B cell (primary cell): ENCODE measurements at regions not wholly inside any gene's neighbourhood (a gene's known extent, or its start where the extent isn't known, plus 50 kb on each side); places are given as distances from the start of the nearest gene placed in this dataset.

ENCODE experiments used
- ATAC-seq: fragments of 200-7000 bp; cut with Tn5 transposase; one replicate; pipeline ENCODE4 v1.10.0; 2021; ENCODE audit warnings: low read depth, mild to moderate bottlenecking, moderate number of reproducible peaks, moderate library complexity
- CTCF ChIA-PET: fragments of 350-600 bp; sonication (Branson Sonifier 250); formaldehyde crosslinking; loops from one replicate; lab custom pipeline; 2021; ENCODE audit warnings: antibody characterized with exemption, inconsistent platforms; lab: Charles Lee
- POLR2A ChIA-PET: fragments of 350-600 bp; sonication (Branson Sonifier 250); formaldehyde crosslinking; loops from one replicate; lab custom pipeline; 2021; ENCODE audit warnings: antibody characterized with exemption; lab: Charles Lee
- DNase-seq: peaks from one replicate; pipeline ENCODE4 v3.0.0; 2013
- H2AFZ ChIP-seq: 2 replicates; pipeline ENCODE4 v1.6.1; 2012; ENCODE audit warnings: mild to moderate bottlenecking, low read depth, low read length; ENCODE audit not compliant: insufficient read depth, poor library complexity, severe bottlenecking
- H3K27ac ChIP-seq, 2 donors: 1 replicate in 1 of 2; 2 replicates in 1 of 2; pipeline ENCODE4 v1.5.1; 2012 to 2013; ENCODE audit warnings: low read length in 2 of 2, mild to moderate bottlenecking in 2 of 2, moderate library complexity in 1 of 2
- H3K27me3 ChIP-seq, 4 experiments: fragments of 200-600 bp in 1 of 4; sonication (generic) in 1 of 4; replicated peaks in 1 of 4; 1 replicate in 2 of 4; 2 replicates in 2 of 4; pipeline versions ENCODE4 v1.6.1 to v1.7.0; 2013 to 2016; ENCODE audit warnings: low read length in 3 of 4, mild to moderate bottlenecking in 2 of 4, mixed read lengths in 1 of 4, moderate library complexity in 1 of 4; ENCODE audit not compliant: insufficient read depth in 4 of 4, control insufficient read depth in 3 of 4; ENCODE audit errors: control extremely low read depth in 1 of 4
- H3K36me3 ChIP-seq, 2 experiments: replicated peaks in 1 of 2; 1 replicate in 1 of 2; 2 replicates in 1 of 2; pipeline versions ENCODE4 v1.6.1 to v1.7.1; 2013; ENCODE audit warnings: low read length in 1 of 2; ENCODE audit not compliant: insufficient read depth in 2 of 2, control insufficient read depth in 1 of 2; ENCODE audit errors: control extremely low read depth in 1 of 2, extremely low read depth in 1 of 2
- H3K4me1 ChIP-seq, 2 donors: fragments of 200-600 bp in 1 of 2; sonication (generic) in 1 of 2; 1 replicate in 1 of 2; 2 replicates in 1 of 2; pipeline versions ENCODE4 v1.5.1 to v1.6.1; 2013 to 2017; ENCODE audit warnings: low read length in 2 of 2; ENCODE audit not compliant: control insufficient read depth in 2 of 2, insufficient read depth in 2 of 2
- H3K4me2 ChIP-seq: replicated peaks from 2 replicates; pipeline ENCODE3; 2012; ENCODE audit warnings: mild to moderate bottlenecking, low read depth, low read length; ENCODE audit not compliant: poor library complexity, severe bottlenecking
- H3K4me3 ChIP-seq, 5 experiments: fragments of 200-600 bp in 1 of 5; sonication (generic) in 1 of 5; 1 replicate in 3 of 5; 2 replicates in 2 of 5; pipeline versions ENCODE4 v1.5.1 to v1.7.0; 2011 to 2016; ENCODE audit warnings: low read length in 4 of 5, mild to moderate bottlenecking in 4 of 5, low read depth in 2 of 5, control low read depth in 1 of 5, moderate library complexity in 1 of 5; ENCODE audit not compliant: insufficient read depth in 1 of 5; ENCODE audit errors: control extremely low read depth in 1 of 5, extremely low read depth in 1 of 5
- H3K79me2 ChIP-seq: fragments of 200-600 bp; sonication (generic); one replicate; pipeline ENCODE4 v1.6.0; 2016; ENCODE audit warnings: low read length; ENCODE audit not compliant: control insufficient read depth, insufficient read depth
- H3K9ac ChIP-seq: fragments of 200-600 bp; sonication (generic); 2 replicates; pipeline ENCODE4 v1.6.1; 2017; ENCODE audit warnings: mild to moderate bottlenecking, low read length, moderate library complexity
- H3K9me3 ChIP-seq, 3 donors: one replicate each; pipeline versions ENCODE4 v1.6.1 to v1.7.1; 2013; ENCODE audit warnings: low read length in 2 of 3; ENCODE audit not compliant: control insufficient read depth in 2 of 3, insufficient read depth in 1 of 3; ENCODE audit errors: control extremely low read depth in 1 of 3
- H4K20me1 ChIP-seq: 2 replicates; pipeline ENCODE4 v1.6.0; 2012; ENCODE audit warnings: mild to moderate bottlenecking, low read length; ENCODE audit not compliant: insufficient read depth, control insufficient read depth, poor library complexity, severe bottlenecking
- H3K27ac Mint-ChIP-seq: one replicate; pipeline ENCODE4 v1.8.0; 2021; ENCODE audit warnings: mixed read lengths
- H3K27me3 Mint-ChIP-seq: one replicate; pipeline ENCODE4 v1.8.0; 2021; ENCODE audit warnings: mixed read lengths
- H3K4me1 Mint-ChIP-seq: one replicate; pipeline ENCODE4 v1.8.0; 2021; ENCODE audit warnings: mixed read lengths
- H3K4me3 Mint-ChIP-seq: one replicate; pipeline ENCODE4 v1.8.0; 2021; ENCODE audit warnings: mixed read lengths
- H3K9me3 Mint-ChIP-seq: one replicate; pipeline ENCODE4 v1.8.0; 2022; ENCODE audit warnings: mixed read lengths; ENCODE audit not compliant: insufficient read depth
- EZH2 ChIP-seq: IDR thresholded peaks from 2 replicates; pipeline ENCODE4 v1.6.1; 2012; ENCODE audit warnings: borderline replicate concordance, low read depth, mild to moderate bottlenecking, moderate library complexity, low read length; ENCODE audit not compliant: insufficient read depth, poor library complexity, severe bottlenecking
- WGBS: methylation state at CpG from one replicate; pipeline ENCODE4 v1.1.5; 2013; ENCODE audit warnings: missing lambda C conversion rate; ENCODE audit not compliant: insufficient coverage; 5-methylcytosine and 5-hydroxymethylcytosine counted together
- intact Hi-C: fragments of 100-400 bp; cut with micrococcal nuclease; formaldehyde crosslinking; loops from one replicate; pipeline ENCODE4 v1.10.0; 2022
- TF ChIP-seq, protein P1 (sequence below): fragments of 200-600 bp; IDR thresholded peaks from one replicate; pipeline ENCODE4 v1.8.0; 2022; ENCODE audit warnings: antibody characterized with exemption, mild to moderate bottlenecking

DNA sequence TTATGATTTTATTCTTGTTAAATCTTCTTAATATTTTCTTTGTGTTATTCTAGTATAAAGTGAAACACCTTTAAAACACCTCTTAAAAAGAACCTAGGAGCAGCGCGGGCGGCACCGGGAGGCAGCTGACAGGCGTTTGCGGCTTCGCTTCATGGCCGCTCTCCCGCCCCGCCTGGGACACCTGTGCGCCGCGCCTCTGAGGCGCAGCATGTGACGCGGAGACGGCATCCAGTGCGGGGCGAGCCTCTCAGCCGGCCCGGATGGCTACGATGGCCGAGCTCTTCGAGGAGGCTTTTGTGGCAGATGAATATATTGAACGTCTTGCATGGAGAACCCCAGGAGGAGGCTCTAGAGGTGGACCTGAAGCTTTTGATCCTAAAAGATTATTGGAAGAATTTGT is 1592.7 kb downstream of the TECRL start:
- H3K4me1 ChIP-seq, result no peaks in the 10 kb centered on the region
- DNase-seq, result no peak
- POLR2A ChIA-PET, result no interaction called here
- H3K4me2 ChIP-seq, result no peak overlapping the region
- H3K4me3 ChIP-seq, result no peak overlapping the region
- Mint-ChIP-seq H3K27me3 (no peaks in the 10 kb centered on the region), H3K27ac (no peak overlapping the region), H3K9me3 (peaks cover 2% of the 10 kb centered on the region), H3K4me3 (no peak overlapping the region), H3K4me1 (no peaks in the 10 kb centered on the region)
- no peaks in the 10 kb centered on the region for H3K36me3 ChIP-seq
- CTCF ChIA-PET, result no interaction called here
- 59% methylated on average over 25 of the region's 25 CpGs for WGBS
- no peaks in the 10 kb centered on the region for H3K79me2 ChIP-seq
- H4K20me1 ChIP-seq, result no peaks in the 10 kb centered on the region
- H3K27ac ChIP-seq, result no peak overlapping the region
- H3K9ac ChIP-seq, result no peak overlapping the region
- ATAC-seq, result no peak
- H2AFZ ChIP-seq, result no peak overlapping the region
- peaks cover 0 to 4% (median 0%) of the 10 kb centered on the region in 3 donors for H3K9me3 ChIP-seq
- intact Hi-C loops, result no loop called here
- TF ChIP-seq, protein P1, sequence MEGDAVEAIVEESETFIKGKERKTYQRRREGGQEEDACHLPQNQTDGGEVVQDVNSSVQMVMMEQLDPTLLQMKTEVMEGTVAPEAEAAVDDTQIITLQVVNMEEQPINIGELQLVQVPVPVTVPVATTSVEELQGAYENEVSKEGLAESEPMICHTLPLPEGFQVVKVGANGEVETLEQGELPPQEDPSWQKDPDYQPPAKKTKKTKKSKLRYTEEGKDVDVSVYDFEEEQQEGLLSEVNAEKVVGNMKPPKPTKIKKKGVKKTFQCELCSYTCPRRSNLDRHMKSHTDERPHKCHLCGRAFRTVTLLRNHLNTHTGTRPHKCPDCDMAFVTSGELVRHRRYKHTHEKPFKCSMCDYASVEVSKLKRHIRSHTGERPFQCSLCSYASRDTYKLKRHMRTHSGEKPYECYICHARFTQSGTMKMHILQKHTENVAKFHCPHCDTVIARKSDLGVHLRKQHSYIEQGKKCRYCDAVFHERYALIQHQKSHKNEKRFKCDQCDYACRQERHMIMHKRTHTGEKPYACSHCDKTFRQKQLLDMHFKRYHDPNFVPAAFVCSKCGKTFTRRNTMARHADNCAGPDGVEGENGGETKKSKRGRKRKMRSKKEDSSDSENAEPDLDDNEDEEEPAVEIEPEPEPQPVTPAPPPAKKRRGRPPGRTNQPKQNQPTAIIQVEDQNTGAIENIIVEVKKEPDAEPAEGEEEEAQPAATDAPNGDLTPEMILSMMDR, result no peak
- TF ChIP-seq EZH2, result no peak
- H3K27me3 ChIP-seq, result no peaks in the 10 kb centered on the region

GRCh38 chr4:62814510-62815047 is 1594.7 kb downstream of the TECRL start:
- H3K27me3 Mint-ChIP-seq, result no peaks in the 10 kb centered on the region

More at GRCh38 chr4:62814510-62815047, 1594.7 kb downstream of the TECRL start:
- Histone ChIP-seq H3K36me3 (no peaks in the 10 kb centered on the region), H3K79me2 (no peaks in the 10 kb centered on the region), H3K27ac (no peak overlapping the region), H4K20me1 (no peaks in the 10 kb centered on the region), H2AFZ (no peak overlapping the region), H3K9me3 (peaks cover 0 to 4% (median 0%) of the 10 kb centered on the region in 3 donors), H3K27me3 (no peaks in the 10 kb centered on the region), H3K4me3 (no peak overlapping the region), H3K4me1 (no peaks in the 10 kb centered on the region), H3K4me2 (no peak overlapping the region), H3K9ac (no peak overlapping the region)
- intact Hi-C loops, result no loop called here
- H3K4me3 Mint-ChIP-seq, result no peak overlapping the region
- DNase-seq (no peak), ATAC-seq (no peak)
- no CpG with 5 or more reads among the region's 3 CpGs for WGBS
- ChIA-PET CTCF (no interaction called here), POLR2A (no interaction called here)
- H3K4me1 Mint-ChIP-seq, result no peaks in the 10 kb centered on the region
- H3K27ac Mint-ChIP-seq, result no peak overlapping the region
- TF ChIP-seq, protein P1, result no peak
- TF ChIP-seq EZH2, result no peak
- H3K9me3 Mint-ChIP-seq, result peaks cover 2% of the 10 kb centered on the region
